ENCODE measurements at regions not wholly inside any gene's neighbourhood (a gene's known extent, or its start where the extent isn't known, plus 50 kb on each side); places are given as distances from the start of the nearest gene placed in this dataset.
A peak's percentile ranks its signal among the peaks of the same experiment; 100 is the strongest.

DNA sequence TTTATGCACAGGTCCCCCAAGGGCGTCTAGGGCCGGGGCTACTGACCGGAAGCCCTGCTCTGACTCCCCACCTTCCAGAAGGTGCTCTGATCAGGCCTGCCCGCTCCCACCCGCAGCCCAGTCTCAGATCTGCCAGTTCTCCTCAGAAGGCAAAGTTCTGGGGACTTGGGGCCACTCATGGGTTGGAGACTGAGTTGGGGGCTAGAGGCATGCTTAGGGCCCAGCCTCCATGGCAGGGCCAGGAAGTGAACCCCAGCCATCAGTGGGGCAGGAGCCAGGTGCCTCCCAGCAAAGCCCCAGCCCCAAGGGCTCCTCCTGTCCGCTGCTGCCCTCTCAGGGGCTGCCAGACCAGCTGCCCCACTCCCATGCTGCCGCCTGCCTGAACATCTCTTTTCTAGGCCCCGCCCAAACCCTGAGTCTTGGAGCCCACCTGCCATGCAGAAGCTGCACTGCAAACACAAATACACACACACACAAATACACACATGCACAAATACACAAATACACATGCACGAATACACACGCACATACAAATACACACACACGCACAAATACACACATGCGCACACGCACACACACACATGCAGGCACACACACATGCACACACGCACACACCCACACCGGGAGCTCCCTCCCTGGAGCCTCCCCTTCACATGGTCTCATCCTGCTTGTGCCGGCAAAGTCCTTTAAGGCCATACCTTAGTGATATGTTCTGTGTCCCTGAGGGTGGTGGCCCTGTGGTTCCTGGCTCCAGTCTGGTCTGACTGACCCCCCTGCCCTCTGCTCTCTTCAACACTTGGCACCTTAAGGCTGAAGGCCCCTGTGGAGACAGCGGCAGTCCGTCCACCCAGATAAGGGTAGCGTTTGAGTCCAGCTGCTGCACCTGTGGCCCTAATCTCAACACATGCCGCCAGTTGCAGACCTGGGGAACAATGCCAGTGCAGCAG is 59.2 kb upstream of the KLF13 start:
- H3K9me3 ChIP-seq (ENCODE audit: low read depth, low read length): no peaks in the 10 kb centered on the region
- no peak overlapping the region for H3K4me2 ChIP-seq (ENCODE audit: insufficient read depth, low read length)
- DNase-seq (ENCODE audit: insufficient read length, low spot score, missing footprints): no peak
- no peak overlapping the region for H3K4me3 ChIP-seq (ENCODE audit: insufficient read depth, low read length)
- H2AFZ ChIP-seq (ENCODE audit: low read length): no peak overlapping the region
- H3K36me3 ChIP-seq (ENCODE audit: insufficient read depth, low read length): no peaks in the 10 kb centered on the region
- H3K4me1 ChIP-seq (ENCODE audit: insufficient read depth, low read length): no peaks in the 10 kb centered on the region
- no peaks in the 10 kb centered on the region for H3K27me3 ChIP-seq (ENCODE audit: insufficient read depth, low read length)
- no peaks in the 10 kb centered on the region for H4K20me1 ChIP-seq (ENCODE audit: insufficient read depth, low read length)
- no peak overlapping the region for H3K27ac ChIP-seq (ENCODE audit: low read depth, low read length)
- TF ChIP-seq, protein P1, sequence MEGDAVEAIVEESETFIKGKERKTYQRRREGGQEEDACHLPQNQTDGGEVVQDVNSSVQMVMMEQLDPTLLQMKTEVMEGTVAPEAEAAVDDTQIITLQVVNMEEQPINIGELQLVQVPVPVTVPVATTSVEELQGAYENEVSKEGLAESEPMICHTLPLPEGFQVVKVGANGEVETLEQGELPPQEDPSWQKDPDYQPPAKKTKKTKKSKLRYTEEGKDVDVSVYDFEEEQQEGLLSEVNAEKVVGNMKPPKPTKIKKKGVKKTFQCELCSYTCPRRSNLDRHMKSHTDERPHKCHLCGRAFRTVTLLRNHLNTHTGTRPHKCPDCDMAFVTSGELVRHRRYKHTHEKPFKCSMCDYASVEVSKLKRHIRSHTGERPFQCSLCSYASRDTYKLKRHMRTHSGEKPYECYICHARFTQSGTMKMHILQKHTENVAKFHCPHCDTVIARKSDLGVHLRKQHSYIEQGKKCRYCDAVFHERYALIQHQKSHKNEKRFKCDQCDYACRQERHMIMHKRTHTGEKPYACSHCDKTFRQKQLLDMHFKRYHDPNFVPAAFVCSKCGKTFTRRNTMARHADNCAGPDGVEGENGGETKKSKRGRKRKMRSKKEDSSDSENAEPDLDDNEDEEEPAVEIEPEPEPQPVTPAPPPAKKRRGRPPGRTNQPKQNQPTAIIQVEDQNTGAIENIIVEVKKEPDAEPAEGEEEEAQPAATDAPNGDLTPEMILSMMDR (IDR thresholded peaks at IDR 0.05; ENCODE audit: extremely low read depth, low read depth, low read length): no peak
- no peaks in the 10 kb centered on the region for H3K79me2 ChIP-seq (ENCODE audit: insufficient read depth, low read length)

DNA sequence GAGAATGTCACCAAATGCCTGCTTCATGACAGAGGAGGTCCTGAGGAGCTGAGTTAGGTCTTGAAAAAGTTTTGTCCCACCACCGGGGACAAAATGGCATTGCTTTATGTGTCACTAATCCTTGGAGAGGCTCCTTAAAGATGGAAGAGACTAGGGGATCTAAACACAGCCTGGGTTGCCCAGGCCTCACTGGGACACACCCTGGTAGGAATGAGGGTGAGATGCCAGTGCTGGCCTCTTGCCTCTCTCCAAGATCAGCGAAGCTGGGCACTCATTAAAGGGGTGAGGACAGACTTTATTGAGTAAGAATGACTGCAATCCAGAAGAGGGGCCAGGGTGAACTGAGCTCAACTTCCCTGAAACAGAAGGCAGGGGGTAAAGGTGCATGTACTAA is 58.5 kb upstream of the KLF13 start:
- Histone ChIP-seq H3K4me1 (ENCODE audit: insufficient read depth, low read length) (no peaks in the 10 kb centered on the region), H3K79me2 (ENCODE audit: insufficient read depth, low read length) (no peaks in the 10 kb centered on the region), H3K4me3 (ENCODE audit: insufficient read depth, low read length) (no peak overlapping the region), H3K27me3 (ENCODE audit: insufficient read depth, low read length) (no peaks in the 10 kb centered on the region), H3K27ac (ENCODE audit: low read depth, low read length) (no peak overlapping the region), H3K36me3 (ENCODE audit: insufficient read depth, low read length) (no peaks in the 10 kb centered on the region), H3K9me3 (ENCODE audit: low read depth, low read length) (no peaks in the 10 kb centered on the region), H4K20me1 (ENCODE audit: insufficient read depth, low read length) (no peaks in the 10 kb centered on the region), H2AFZ (ENCODE audit: low read length) (no peak overlapping the region), H3K4me2 (ENCODE audit: insufficient read depth, low read length) (no peak overlapping the region)
- peak; percentile 17 for DNase-seq (ENCODE audit: insufficient read length, low spot score, missing footprints)
- TF ChIP-seq, protein P1 (IDR thresholded peaks at IDR 0.05; ENCODE audit: extremely low read depth, low read depth, low read length): no peak

DNA sequence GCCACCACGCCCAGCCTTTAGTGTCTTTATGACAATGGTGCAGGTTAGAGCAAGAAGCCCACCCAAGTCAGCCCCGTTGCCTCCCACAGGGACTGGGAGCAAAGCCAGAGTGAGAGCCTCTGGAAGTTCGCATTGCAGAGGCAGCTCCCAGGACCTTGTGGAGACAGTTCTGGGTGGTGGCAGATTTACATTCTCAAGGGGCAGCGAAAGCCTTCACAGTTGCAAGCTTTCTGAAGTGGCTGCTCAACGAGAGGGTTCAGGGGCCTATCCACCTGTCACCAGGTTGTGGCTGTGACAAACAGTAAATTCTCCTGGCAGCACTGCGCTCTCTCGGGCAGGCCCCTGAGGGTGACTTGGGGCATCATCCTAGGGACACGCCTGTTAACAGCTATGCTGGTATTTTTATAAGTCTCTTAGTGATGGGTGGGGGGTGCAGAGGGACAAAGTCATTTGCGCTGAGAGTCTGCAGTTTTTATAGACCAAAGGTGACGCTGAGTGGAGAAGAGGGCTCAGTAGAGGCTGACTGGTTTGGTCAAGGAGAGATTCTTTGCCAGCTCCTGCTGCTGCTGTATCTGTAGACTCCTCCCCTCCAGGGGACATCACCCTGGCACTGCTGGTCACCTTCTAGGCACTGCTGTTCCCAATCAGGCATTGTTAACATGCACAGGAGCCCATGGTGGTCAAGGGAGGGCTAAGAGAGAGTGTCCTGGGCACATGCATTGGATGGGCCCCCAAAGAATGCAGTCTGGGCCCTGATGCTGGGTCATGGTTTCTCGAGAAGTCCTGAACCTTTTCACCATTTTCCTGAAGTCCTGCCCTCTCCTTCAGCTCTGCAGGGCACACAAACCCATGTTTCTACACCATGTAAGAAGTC is 57.5 kb upstream of the KLF13 start:
- Histone ChIP-seq H4K20me1 (ENCODE audit: insufficient read depth, low read length) (no peaks in the 10 kb centered on the region), H3K27ac (ENCODE audit: low read depth, low read length) (no peak overlapping the region), H3K9me3 (ENCODE audit: low read depth, low read length) (no peaks in the 10 kb centered on the region), H3K27me3 (ENCODE audit: insufficient read depth, low read length) (no peaks in the 10 kb centered on the region), H2AFZ (ENCODE audit: low read length) (no peak overlapping the region), H3K79me2 (ENCODE audit: insufficient read depth, low read length) (no peaks in the 10 kb centered on the region), H3K36me3 (ENCODE audit: insufficient read depth, low read length) (no peaks in the 10 kb centered on the region), H3K4me3 (ENCODE audit: insufficient read depth, low read length) (no peak overlapping the region), H3K4me2 (ENCODE audit: insufficient read depth, low read length) (no peak overlapping the region), H3K4me1 (ENCODE audit: insufficient read depth, low read length) (no peaks in the 10 kb centered on the region)
- TF ChIP-seq, protein P1 (IDR thresholded peaks at IDR 0.05; ENCODE audit: extremely low read depth, low read depth, low read length): no peak
- peak; percentile 37 for DNase-seq (ENCODE audit: insufficient read length, low spot score, missing footprints)
